ENCODE measurements at regions not wholly inside any gene's neighbourhood (a gene's known extent, or its start where the extent isn't known, plus 50 kb on each side); places are given as distances from the start of the nearest gene placed in this dataset.

DNA sequence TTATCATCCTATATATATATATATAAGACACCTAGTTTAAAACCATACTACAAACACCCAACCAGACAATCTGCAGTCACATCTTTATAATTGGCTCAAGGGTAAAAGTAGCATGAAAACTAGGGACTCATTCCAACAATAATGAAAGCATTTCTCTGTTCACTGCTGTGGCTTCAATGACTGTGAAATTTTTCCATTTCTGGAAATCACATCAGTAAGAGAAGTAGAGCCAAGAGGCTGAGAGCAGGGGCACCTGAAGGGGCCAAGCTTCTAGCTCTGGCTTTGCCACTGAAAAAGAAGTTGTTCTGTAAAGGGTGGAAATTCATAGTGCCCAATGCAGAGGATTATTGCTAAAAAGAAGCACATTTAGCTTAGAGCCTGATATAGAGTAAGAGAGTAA is 158.6 kb upstream of the GLI3 start:
- H3K36me3 ChIP-seq (ENCODE audit: low read length) = no peaks in the 10 kb centered on the region
- no peaks in the 10 kb centered on the region for H3K9me2 ChIP-seq (replicated peaks; ENCODE audit: insufficient read depth, low read length)
- H3K4me2 ChIP-seq (ENCODE audit: low read depth, low read length, poor library complexity, severe bottlenecking) = no peak overlapping the region
- no peak overlapping the region for H3K9ac ChIP-seq (ENCODE audit: low read length)
- H3K9me3 ChIP-seq (ENCODE audit: insufficient read depth, low read length) = no peaks in the 10 kb centered on the region
- no peaks in the 10 kb centered on the region for H4K20me1 ChIP-seq (ENCODE audit: low read depth, low read length)
- no peak overlapping the region for H3K27ac ChIP-seq (ENCODE audit: low read depth, low read length)
- H3K27me3 ChIP-seq (ENCODE audit: low read length) = no peaks in the 10 kb centered on the region
- TF ChIP-seq EZH2phosphoT487 (conservative IDR thresholded peaks at IDR 0.05; ENCODE audit: low read length) = no peak
- TF ChIP-seq, protein P1, sequence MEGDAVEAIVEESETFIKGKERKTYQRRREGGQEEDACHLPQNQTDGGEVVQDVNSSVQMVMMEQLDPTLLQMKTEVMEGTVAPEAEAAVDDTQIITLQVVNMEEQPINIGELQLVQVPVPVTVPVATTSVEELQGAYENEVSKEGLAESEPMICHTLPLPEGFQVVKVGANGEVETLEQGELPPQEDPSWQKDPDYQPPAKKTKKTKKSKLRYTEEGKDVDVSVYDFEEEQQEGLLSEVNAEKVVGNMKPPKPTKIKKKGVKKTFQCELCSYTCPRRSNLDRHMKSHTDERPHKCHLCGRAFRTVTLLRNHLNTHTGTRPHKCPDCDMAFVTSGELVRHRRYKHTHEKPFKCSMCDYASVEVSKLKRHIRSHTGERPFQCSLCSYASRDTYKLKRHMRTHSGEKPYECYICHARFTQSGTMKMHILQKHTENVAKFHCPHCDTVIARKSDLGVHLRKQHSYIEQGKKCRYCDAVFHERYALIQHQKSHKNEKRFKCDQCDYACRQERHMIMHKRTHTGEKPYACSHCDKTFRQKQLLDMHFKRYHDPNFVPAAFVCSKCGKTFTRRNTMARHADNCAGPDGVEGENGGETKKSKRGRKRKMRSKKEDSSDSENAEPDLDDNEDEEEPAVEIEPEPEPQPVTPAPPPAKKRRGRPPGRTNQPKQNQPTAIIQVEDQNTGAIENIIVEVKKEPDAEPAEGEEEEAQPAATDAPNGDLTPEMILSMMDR (IDR thresholded peaks at IDR 0.05; ENCODE audit: insufficient read depth, low read length, poor library complexity, severe bottlenecking) = no peak
- no peaks in the 10 kb centered on the region for H3F3A ChIP-seq (ENCODE audit: insufficient read depth)
- no peak overlapping the region for H2AFZ ChIP-seq (ENCODE audit: low read depth, low read length, severe bottlenecking)
- no peaks in the 10 kb centered on the region for H3K79me2 ChIP-seq (ENCODE audit: insufficient read depth, low read length)
- H3K4me3 ChIP-seq (ENCODE audit: insufficient read depth, low read length, poor library complexity, severe bottlenecking) = no peak overlapping the region

DNA sequence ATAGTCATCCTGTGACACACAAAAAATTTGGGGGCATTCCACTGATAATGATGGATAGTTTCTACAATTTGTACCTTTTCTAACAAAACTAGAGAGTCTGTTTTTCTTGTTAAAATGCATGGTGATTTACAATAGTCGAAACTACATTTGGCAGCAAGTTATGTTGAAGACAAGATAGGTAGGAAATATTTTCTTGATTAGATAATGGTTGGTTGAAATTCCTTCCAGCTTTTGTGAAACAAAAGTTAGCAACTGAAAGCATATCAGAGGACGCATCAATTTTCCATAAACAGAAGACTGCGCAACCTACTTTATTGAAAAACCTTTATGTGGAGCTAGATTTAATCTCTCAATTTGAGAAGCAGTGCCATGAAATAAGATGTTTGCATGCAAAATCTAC is 155.8 kb upstream of the GLI3 start:
- Histone ChIP-seq H3K9me3 (ENCODE audit: insufficient read depth, low read length) (no peaks in the 10 kb centered on the region), H2AFZ (ENCODE audit: low read depth, low read length, severe bottlenecking) (no peak overlapping the region), H3K36me3 (ENCODE audit: low read length) (no peaks in the 10 kb centered on the region), H3K9ac (ENCODE audit: low read length) (no peak overlapping the region), H3F3A (ENCODE audit: insufficient read depth) (no peaks in the 10 kb centered on the region), H3K9me2 (replicated peaks; ENCODE audit: insufficient read depth, low read length) (no peaks in the 10 kb centered on the region), H3K4me3 (ENCODE audit: insufficient read depth, low read length, poor library complexity, severe bottlenecking) (no peak overlapping the region), H3K4me2 (ENCODE audit: low read depth, low read length, poor library complexity, severe bottlenecking) (no peak overlapping the region), H3K79me2 (ENCODE audit: insufficient read depth, low read length) (no peaks in the 10 kb centered on the region), H3K27ac (ENCODE audit: low read depth, low read length) (no peak overlapping the region), H4K20me1 (ENCODE audit: low read depth, low read length) (no peaks in the 10 kb centered on the region), H3K27me3 (ENCODE audit: low read length) (no peaks in the 10 kb centered on the region)
- TF ChIP-seq, protein P1 (IDR thresholded peaks at IDR 0.05; ENCODE audit: insufficient read depth, low read length, poor library complexity, severe bottlenecking) = no peak
- TF ChIP-seq EZH2phosphoT487 (conservative IDR thresholded peaks at IDR 0.05; ENCODE audit: low read length) = no peak

DNA sequence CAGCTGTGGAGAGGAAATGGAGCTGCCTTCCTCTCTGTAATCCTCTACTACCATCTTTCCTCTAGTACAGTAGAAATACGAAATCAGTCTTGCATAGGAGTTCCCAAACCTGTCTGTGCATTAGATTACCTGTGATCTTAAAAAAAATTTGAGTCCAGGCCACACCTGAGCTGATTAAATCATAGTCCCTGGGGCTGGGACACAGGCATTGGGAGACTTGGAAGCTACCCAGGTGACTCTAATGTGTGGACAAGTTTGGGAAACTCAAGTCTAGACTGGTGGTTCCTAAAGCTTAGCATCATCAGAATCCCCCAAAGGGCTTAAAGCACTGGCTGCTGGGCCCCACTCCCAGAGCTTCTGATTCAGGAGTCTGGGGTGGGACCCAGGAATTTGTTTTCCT is 152.7 kb upstream of the GLI3 start:
- no peaks in the 10 kb centered on the region for H3K9me3 ChIP-seq (ENCODE audit: insufficient read depth, low read length)
- H4K20me1 ChIP-seq (ENCODE audit: low read depth, low read length) = no peaks in the 10 kb centered on the region
- H3K27ac ChIP-seq (ENCODE audit: low read depth, low read length) = no peak overlapping the region
- H3F3A ChIP-seq (ENCODE audit: insufficient read depth) = no peaks in the 10 kb centered on the region
- TF ChIP-seq EZH2phosphoT487 (conservative IDR thresholded peaks at IDR 0.05; ENCODE audit: low read length) = no peak
- TF ChIP-seq, protein P1 (IDR thresholded peaks at IDR 0.05; ENCODE audit: insufficient read depth, low read length, poor library complexity, severe bottlenecking) = no peak
- H2AFZ ChIP-seq (ENCODE audit: low read depth, low read length, severe bottlenecking) = no peak overlapping the region
- no peaks in the 10 kb centered on the region for H3K27me3 ChIP-seq (ENCODE audit: low read length)
- no peaks in the 10 kb centered on the region for H3K36me3 ChIP-seq (ENCODE audit: low read length)
- H3K9ac ChIP-seq (ENCODE audit: low read length) = no peak overlapping the region
- H3K4me2 ChIP-seq (ENCODE audit: low read depth, low read length, poor library complexity, severe bottlenecking) = no peak overlapping the region
- H3K9me2 ChIP-seq (replicated peaks; ENCODE audit: insufficient read depth, low read length) = no peaks in the 10 kb centered on the region
- H3K79me2 ChIP-seq (ENCODE audit: insufficient read depth, low read length) = no peaks in the 10 kb centered on the region
- H3K4me3 ChIP-seq (ENCODE audit: insufficient read depth, low read length, poor library complexity, severe bottlenecking) = no peak overlapping the region

Measured in SU-DHL-6 (cell line).